Kidney glomerular epithelial cell (primary cell): ENCODE measurements at regions not wholly inside any gene's neighbourhood (a gene's known extent, or its start where the extent isn't known, plus 50 kb on each side); places are given as distances from the start of the nearest gene placed in this dataset.
A peak's percentile ranks its signal among the peaks of the same experiment; 100 is the strongest.

ENCODE experiments used
- DNase-seq: peaks from one replicate; lab custom pipeline; 2025; lab: John Stamatoyannopoulos, UW

GRCh38 chr3:80215191-80215590, 447.4 kb upstream of the ROBO1 start:
- no peak for DNase-seq

GRCh38 chr3:80213086-80213485, 445.3 kb upstream of the ROBO1 start:
- DNase-seq = no peak

- no peak for DNase-seq
Measured at GRCh38 chr3:80192936-80193335, 425.1 kb upstream of the ROBO1 start.

GRCh38 chr3:80190051-80190450, 422.3 kb upstream of the ROBO1 start:
- peak; percentile 95 for DNase-seq

GRCh38 chr3:80187981-80188380, 420.2 kb upstream of the ROBO1 start:
- no peak for DNase-seq

- DNase-seq = no peak
Measured at GRCh38 chr3:80159990-80160506, 392.2 kb upstream of the ROBO1 start.

GRCh38 chr3:80158332-80158731, 390.5 kb upstream of the ROBO1 start:
- DNase-seq = no peak

- DNase-seq = no peak
Measured at GRCh38 chr3:80157546-80157945, 389.7 kb upstream of the ROBO1 start.

- no peak for DNase-seq
Measured at GRCh38 chr3:80152692-80153091, 384.9 kb upstream of the ROBO1 start.

GRCh38 chr3:80142714-80143113, 374.9 kb upstream of the ROBO1 start:
- no peak for DNase-seq

- no peak for DNase-seq
Measured at GRCh38 chr3:80141557-80141956, 373.8 kb upstream of the ROBO1 start.

GRCh38 chr3:80116281-80116680, 348.5 kb upstream of the ROBO1 start:
- DNase-seq = no peak

GRCh38 chr3:80114694-80115093, 346.9 kb upstream of the ROBO1 start:
- no peak for DNase-seq

GRCh38 chr3:80113331-80113730, 345.5 kb upstream of the ROBO1 start:
- DNase-seq = no peak

GRCh38 chr3:80099559-80100066, 331.8 kb upstream of the ROBO1 start:
- no peak for DNase-seq

GRCh38 chr3:80097674-80098073, 329.9 kb upstream of the ROBO1 start:
- peak; percentile 68 for DNase-seq

GRCh38 chr3:80096909-80097308, 329.1 kb upstream of the ROBO1 start:
- DNase-seq = no peak

- DNase-seq = no peak
Measured at GRCh38 chr3:80094589-80094988, 326.8 kb upstream of the ROBO1 start.

- peak; percentile 78 for DNase-seq
Measured at GRCh38 chr3:80087767-80088166, 320.0 kb upstream of the ROBO1 start.

- DNase-seq = no peak
Measured at GRCh38 chr3:80086426-80086825, 318.6 kb upstream of the ROBO1 start.

GRCh38 chr3:80079886-80080285, 312.1 kb upstream of the ROBO1 start:
- DNase-seq = no peak

GRCh38 chr3:80068459-80068858, 300.7 kb upstream of the ROBO1 start:
- DNase-seq = no peak

GRCh38 chr3:80063535-80063934, 295.7 kb upstream of the ROBO1 start:
- DNase-seq = no peak

GRCh38 chr3:80060664-80061063, 292.9 kb upstream of the ROBO1 start:
- DNase-seq = no peak

GRCh38 chr3:80055306-80055705, 287.5 kb upstream of the ROBO1 start:
- no peak for DNase-seq
